Mucosa of descending colon (tissue), 3 donors: ENCODE measurements at regions not wholly inside any gene's neighbourhood (a gene's known extent, or its start where the extent isn't known, plus 50 kb on each side); places are given as distances from the start of the nearest gene placed in this dataset.

Experiments used
- ATAC-seq: fragments of 200-7000 bp; cut with Tn5 transposase; one replicate; pipeline ENCODE4 v1.9.1; 2020; ENCODE audit warnings: mild to moderate bottlenecking, moderate library complexity
- DNase-seq, 3 donors: peaks; one replicate each; pipeline ENCODE4 v3.0.0-alpha.2; 2020
- H3K36me3 ChIP-seq: fragments of 200-600 bp; one replicate; pipeline ENCODE4 v1.8.0; 2021; ENCODE audit warnings: low read depth, mild to moderate bottlenecking
- H3K4me1 ChIP-seq: fragments of 200-600 bp; one replicate; pipeline ENCODE4 v1.8.0; 2021; ENCODE audit warnings: low read depth, mild to moderate bottlenecking
- H3K4me3 ChIP-seq: fragments of 200-600 bp; one replicate; pipeline ENCODE4 v1.8.0; 2021; ENCODE audit warnings: mild to moderate bottlenecking
- H3K9me3 ChIP-seq: fragments of 200-600 bp; one replicate; pipeline ENCODE4 v1.8.0; 2021; ENCODE audit warnings: mild to moderate bottlenecking
- CTCF ChIP-seq: fragments of 200-600 bp; IDR thresholded peaks from one replicate; pipeline ENCODE4 v1.8.0; 2022; ENCODE audit warnings: antibody characterized with exemption, mild to moderate bottlenecking
- intact Hi-C, 2 donors: fragments of 100-400 bp; cut with DNase I in 1 of 2; cut with micrococcal nuclease in 1 of 2; formaldehyde crosslinking; loops; one replicate each; pipeline versions ENCODE4 v1.11.0 to v1.11.1; 2022; cut with DNase I, micrococcal nuclease
- donor health status: DM: no; HTN: no; CAD: no; lungs with moderate emphysema.
- donor health status: DM: no; HTN: no; CAD: no.
- donor health status: DM: no; HTN: yes; CAD: no.

GRCh38 chr4:174438711-174439110, 83.6 kb downstream of the HPGD start:
- DNase-seq (no peak), ATAC-seq (no peak)
- Histone ChIP-seq H3K36me3 (no peaks in the 10 kb centered on the region), H3K4me3 (no peak overlapping the region), H3K4me1 (no peaks in the 10 kb centered on the region), H3K9me3 (no peaks in the 10 kb centered on the region)
- no peak for TF ChIP-seq CTCF
- intact Hi-C loops, result no loop called here

GRCh38 chr4:174437749-174438148, 84.5 kb downstream of the HPGD start:
- ATAC-seq, result no peak
- intact Hi-C loops, result no loop called here

GRCh38 chr4:174437324-174437723, 85.0 kb downstream of the HPGD start:
- Histone ChIP-seq H3K9me3 (no peaks in the 10 kb centered on the region), H3K4me3 (no peak overlapping the region), H3K36me3 (no peaks in the 10 kb centered on the region), H3K4me1 (no peaks in the 10 kb centered on the region)
- ATAC-seq (no peak), DNase-seq (no peak)
- TF ChIP-seq CTCF, result no peak
- intact Hi-C loops, result no loop called here

More at GRCh38 chr4:174437749-174438148, 84.5 kb downstream of the HPGD start:
- no peak overlapping the region for H3K4me3 ChIP-seq
- no peaks in the 10 kb centered on the region for H3K36me3 ChIP-seq
- DNase-seq, result no peak
- no peaks in the 10 kb centered on the region for H3K4me1 ChIP-seq
- H3K9me3 ChIP-seq, result no peaks in the 10 kb centered on the region
- TF ChIP-seq CTCF, result no peak

- Histone ChIP-seq H3K4me3 (no peak overlapping the region), H3K9me3 (no peaks in the 10 kb centered on the region), H3K36me3 (no peaks in the 10 kb centered on the region), H3K4me1 (no peaks in the 10 kb centered on the region)
- DNase-seq (no peak), ATAC-seq (no peak)
- intact Hi-C loops, result no loop called here
- no peak for TF ChIP-seq CTCF
Measured at GRCh38 chr4:174436377-174436776, 85.9 kb downstream of the HPGD start.

DNA sequence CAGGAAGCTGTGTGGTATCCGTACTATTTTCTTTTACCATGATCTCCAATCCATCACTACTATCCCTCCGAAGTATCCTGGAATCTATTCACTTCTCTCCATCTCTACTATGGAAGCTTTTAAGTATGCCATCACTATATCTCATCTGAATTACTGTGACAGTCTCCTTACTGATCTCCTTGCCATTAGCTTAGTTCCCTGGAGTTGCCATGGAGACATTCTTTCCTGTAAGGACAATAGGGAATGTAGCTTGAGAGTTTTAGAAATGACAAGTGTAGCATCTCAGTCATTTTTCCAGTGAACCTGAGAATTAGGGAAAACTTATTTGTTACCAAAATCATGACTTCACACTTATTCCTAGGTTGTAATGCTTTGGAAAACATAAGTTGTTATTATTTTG, 86.3 kb downstream of the HPGD start:
- DNase-seq (no peak), ATAC-seq (no peak)
- intact Hi-C loops, result no loop called here
- H3K9me3 ChIP-seq, result no peaks in the 10 kb centered on the region
- TF ChIP-seq CTCF, result no peak
- no peaks in the 10 kb centered on the region for H3K4me1 ChIP-seq
- H3K36me3 ChIP-seq, result no peaks in the 10 kb centered on the region
- no peak overlapping the region for H3K4me3 ChIP-seq

- intact Hi-C loops, result no loop called here
- no peak for ATAC-seq
- Histone ChIP-seq H3K4me3 (no peak overlapping the region), H3K9me3 (no peaks in the 10 kb centered on the region), H3K4me1 (no peaks in the 10 kb centered on the region), H3K36me3 (no peaks in the 10 kb centered on the region)
- no peak for DNase-seq
- TF ChIP-seq CTCF, result no peak
Measured at GRCh38 chr4:174434455-174434854, 87.8 kb downstream of the HPGD start.
